Smooth muscle cell (in vitro differentiated cells): ENCODE measurements at regions not wholly inside any gene's neighbourhood (a gene's known extent, or its start where the extent isn't known, plus 50 kb on each side); places are given as distances from the start of the nearest gene placed in this dataset.

Experiments
- DNase-seq: peaks from one replicate; lab custom pipeline; 2025; ENCODE audit not compliant: unreplicated experiment; lab: John Stamatoyannopoulos, UW
- H2AFZ ChIP-seq: fragments of 200-600 bp; sonication (generic); 2 replicates; pipeline ENCODE4 v1.6.0; 2016; ENCODE audit warnings: antibody characterized with exemption, low read depth, mild to moderate bottlenecking
- H3F3A ChIP-seq: fragments of 200-600 bp; sonication (generic); 2 replicates; pipeline ENCODE4 v1.6.0; 2017; ENCODE audit warnings: antibody characterized with exemption, low read depth
- H3K27ac ChIP-seq: fragments of 200-600 bp; sonication (generic); 2 replicates; pipeline ENCODE4 v1.5.1; 2016; ENCODE audit warnings: low read depth, mild to moderate bottlenecking
- H3K27me3 ChIP-seq: fragments of 200-600 bp; sonication (generic); 2 replicates; pipeline ENCODE4 v1.6.1; 2016; ENCODE audit warnings: low read depth, mild to moderate bottlenecking
- H3K36me3 ChIP-seq: fragments of 200-600 bp; sonication (generic); 2 replicates; pipeline ENCODE4 v1.5.1; 2016; ENCODE audit warnings: low read depth
- H3K4me1 ChIP-seq: fragments of 200-600 bp; sonication (generic); 2 replicates; pipeline ENCODE4 v1.5.1; 2016; ENCODE audit warnings: low read depth
- H3K4me2 ChIP-seq: fragments of 200-600 bp; sonication (generic); 2 replicates; pipeline ENCODE4 v1.6.0; 2016; ENCODE audit warnings: mild to moderate bottlenecking
- H3K4me3 ChIP-seq: fragments of 200-600 bp; sonication (generic); 2 replicates; pipeline ENCODE4 v1.5.1; 2016; ENCODE audit warnings: mild to moderate bottlenecking
- H3K79me2 ChIP-seq: fragments of 200-600 bp; sonication (generic); 2 replicates; pipeline ENCODE4 v1.6.0; 2016; ENCODE audit warnings: low read depth, mild to moderate bottlenecking
- H3K9ac ChIP-seq: fragments of 200-600 bp; sonication (generic); 2 replicates; pipeline ENCODE4 v1.6.0; 2016; ENCODE audit warnings: low read depth
- H3K9me3 ChIP-seq: fragments of 200-600 bp; sonication (generic); replicated peaks from 2 replicates; pipeline ENCODE4 v1.5.1; 2016; ENCODE audit warnings: low read depth
- H4K20me1 ChIP-seq: fragments of 200-600 bp; sonication (generic); 2 replicates; pipeline ENCODE4 v1.6.0; 2016; ENCODE audit warnings: low read depth
- CTCF ChIP-seq: fragments of 200-600 bp; sonication (generic); IDR thresholded peaks from 2 replicates; pipeline ENCODE4 v1.5.1; 2017; ENCODE audit warnings: borderline replicate concordance, mild to moderate bottlenecking, antibody characterized with exemption; ENCODE audit not compliant: insufficient read depth, poor library complexity, severe bottlenecking
- WGBS: methylation state at CpG from one replicate; pipeline ENCODE4 v1.1.7; 2016; ENCODE audit warnings: low lambda C conversion rate; 5-methylcytosine and 5-hydroxymethylcytosine counted together

- Histone ChIP-seq H3K4me2 (no peak overlapping the region), H2AFZ (no peak overlapping the region), H3K27ac (no peak overlapping the region), H3K27me3 (peaks cover 36% of the 10 kb centered on the region), H3K9ac (no peak overlapping the region), H4K20me1 (no peaks in the 10 kb centered on the region), H3F3A (no peaks in the 10 kb centered on the region), H3K4me1 (peaks cover 5% of the 10 kb centered on the region), H3K79me2 (no peaks in the 10 kb centered on the region), H3K36me3 (no peaks in the 10 kb centered on the region), H3K4me3 (no peak overlapping the region), H3K9me3 (no peaks in the 10 kb centered on the region)
- WGBS, result 89% methylated on average over 11 of the region's 11 CpGs
- DNase-seq, result no peak
- TF ChIP-seq CTCF, result no peak
Measured at GRCh38 chr1:30089024-30089430, 634.4 kb downstream of the MATN1 start.

- no peak for DNase-seq
- H3K27ac ChIP-seq, result no peak overlapping the region
- 75% methylated on average over 10 of the region's 10 CpGs for WGBS
- no peak overlapping the region for H3K4me2 ChIP-seq
- peaks cover 7% of the 10 kb centered on the region for H3K4me1 ChIP-seq
- no peaks in the 10 kb centered on the region for H3F3A ChIP-seq
- no peak overlapping the region for H3K9ac ChIP-seq
- no peak overlapping the region for H2AFZ ChIP-seq
- H3K36me3 ChIP-seq, result no peaks in the 10 kb centered on the region
- no peak for TF ChIP-seq CTCF
- peaks cover 35% of the 10 kb centered on the region for H3K27me3 ChIP-seq
- no peak overlapping the region for H3K4me3 ChIP-seq
- no peaks in the 10 kb centered on the region for H3K79me2 ChIP-seq
- H3K9me3 ChIP-seq, result no peaks in the 10 kb centered on the region
- H4K20me1 ChIP-seq, result no peaks in the 10 kb centered on the region
Measured at GRCh38 chr1:30088594-30088993, 634.8 kb downstream of the MATN1 start.

- WGBS, result 70% methylated on average over 6 of the region's 6 CpGs
- Histone ChIP-seq H3F3A (no peaks in the 10 kb centered on the region), H3K4me1 (peaks cover 10% of the 10 kb centered on the region), H3K9me3 (no peaks in the 10 kb centered on the region), H3K9ac (no peak overlapping the region), H3K4me2 (no peak overlapping the region), H3K36me3 (no peaks in the 10 kb centered on the region), H4K20me1 (no peaks in the 10 kb centered on the region), H3K4me3 (no peak overlapping the region), H3K27ac (no peak overlapping the region), H3K79me2 (no peaks in the 10 kb centered on the region), H3K27me3 (peaks cover 28% of the 10 kb centered on the region), H2AFZ (no peak overlapping the region)
- TF ChIP-seq CTCF, result peak; percentile 10
- no peak for DNase-seq
Measured at GRCh38 chr1:30087465-30087864, 635.9 kb downstream of the MATN1 start.

- TF ChIP-seq CTCF, result peak; percentile 92
- H3K36me3 ChIP-seq, result no peaks in the 10 kb centered on the region
- no peaks in the 10 kb centered on the region for H3K79me2 ChIP-seq
- peak; percentile 57 for DNase-seq
- H4K20me1 ChIP-seq, result no peaks in the 10 kb centered on the region
- peaks cover 16% of the 10 kb centered on the region for H3K27me3 ChIP-seq
- no peaks in the 10 kb centered on the region for H3K9me3 ChIP-seq
- WGBS, result 47% methylated on average over 27 of the region's 45 CpGs
- H3K4me2 ChIP-seq, result peak overlapping the region; percentile 62
- no peak overlapping the region for H3K27ac ChIP-seq
- H3K9ac ChIP-seq, result no peak overlapping the region
- no peaks in the 10 kb centered on the region for H3F3A ChIP-seq
- peak overlapping the region; percentile 6 for H3K4me3 ChIP-seq
- peak overlapping the region; percentile 28 for H2AFZ ChIP-seq
- peaks cover 10% of the 10 kb centered on the region for H3K4me1 ChIP-seq
Measured at GRCh38 chr1:30085811-30086770, 637.3 kb downstream of the MATN1 start.
